Activated CD4-positive, alpha-beta T cell treated with anti-CD3 and anti-CD28 coated beads for 36 hours (primary cell): ENCODE measurements at regions not wholly inside any gene's neighbourhood (a gene's known extent, or its start where the extent isn't known, plus 50 kb on each side); places are given as distances from the start of the nearest gene placed in this dataset.

Experiments
- ATAC-seq: fragments of 200-7000 bp; cut with Tn5 transposase; one replicate; pipeline ENCODE4 v1.10.0; 2021; ENCODE audit warnings: mild to moderate bottlenecking, moderate library complexity
- CTCF ChIA-PET: fragments of 350-600 bp; sonication (Branson Sonifier 250); formaldehyde crosslinking; loops from one replicate; lab custom pipeline; 2021; ENCODE audit warnings: antibody characterized with exemption; lab: Charles Lee
- POLR2A ChIA-PET: fragments of 350-600 bp; sonication (Branson Sonifier 250); formaldehyde crosslinking; loops from one replicate; lab custom pipeline; 2021; ENCODE audit warnings: antibody characterized with exemption, inconsistent platforms; lab: Charles Lee
- DNase-seq: peaks from one replicate; pipeline ENCODE4 v3.0.0-alpha.2; 2020
- H3K27ac Mint-ChIP-seq: one replicate; pipeline ENCODE4 v1.8.0; 2021; ENCODE audit warnings: mixed read lengths
- H3K27me3 Mint-ChIP-seq: one replicate; pipeline ENCODE4 v1.8.0; 2021; ENCODE audit warnings: mixed read lengths
- H3K36me3 Mint-ChIP-seq: one replicate; pipeline ENCODE4 v1.8.0; 2021; ENCODE audit warnings: low read depth, mixed read lengths
- H3K4me1 Mint-ChIP-seq: one replicate; pipeline ENCODE4 v1.8.0; 2021; ENCODE audit warnings: mixed read lengths
- H3K4me3 Mint-ChIP-seq: one replicate; pipeline ENCODE4 v1.8.0; 2021; ENCODE audit warnings: mild to moderate bottlenecking, moderate library complexity, mixed read lengths
- H3K9me3 Mint-ChIP-seq: one replicate; pipeline ENCODE4 v1.8.0; 2021; ENCODE audit warnings: low read depth, mixed read lengths
- intact Hi-C, 2 experiments: fragments of 100-400 bp; cut with DNase I in 1 of 2; cut with micrococcal nuclease in 1 of 2; formaldehyde crosslinking; loops; one replicate each; pipeline versions ENCODE4 v1.14.2 to v1.15.1; 2022 to 2024; cut with DNase I, micrococcal nuclease

GRCh38 chr9:3124001-3124400, 280.1 kb upstream of the PUM3 start:
- no peaks in the 10 kb centered on the region for H3K4me1 Mint-ChIP-seq
- no peak overlapping the region for H3K27ac Mint-ChIP-seq
- DNase-seq (no peak), ATAC-seq (no peak)
- ChIA-PET CTCF (interaction anchor here (0.7 kb wide), 1 partner anchor 1770 kb away, joined by 3 read pairs; no protein-coding TSS in a partner anchor), POLR2A (no interaction called here)
- no peaks in the 10 kb centered on the region for H3K9me3 Mint-ChIP-seq
- no peak overlapping the region for H3K4me3 Mint-ChIP-seq
- intact Hi-C loops: no loop called here
- H3K27me3 Mint-ChIP-seq: peaks cover 9% of the 10 kb centered on the region
- no peaks in the 10 kb centered on the region for H3K36me3 Mint-ChIP-seq

DNA sequence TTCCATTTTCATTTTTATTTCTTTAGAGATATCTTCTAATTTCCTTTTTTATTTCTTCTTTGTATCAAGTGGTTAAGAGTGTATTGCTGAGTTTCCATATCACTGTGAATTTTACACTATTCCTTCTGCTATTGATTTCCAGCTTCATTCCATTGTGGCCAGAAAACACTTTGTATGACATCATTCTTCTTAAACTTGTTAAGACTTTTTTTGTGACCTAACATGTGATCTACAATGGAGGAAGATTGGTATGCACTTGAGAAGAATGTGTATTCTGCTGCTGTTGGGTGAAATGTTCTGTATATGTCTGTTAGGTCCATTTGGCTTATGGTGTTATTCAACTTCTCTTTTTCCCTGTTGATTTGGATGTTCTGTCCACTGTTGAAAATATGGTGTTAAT, 274.2 kb upstream of the PUM3 start:
- POLR2A ChIA-PET: no interaction called here
- CTCF ChIA-PET: no interaction called here
- Mint-ChIP-seq H3K9me3 (peaks cover 6% of the 10 kb centered on the region), H3K27ac (no peak overlapping the region), H3K36me3 (no peaks in the 10 kb centered on the region), H3K4me3 (no peak overlapping the region), H3K4me1 (no peaks in the 10 kb centered on the region), H3K27me3 (peaks cover 3% of the 10 kb centered on the region)
- no peak for ATAC-seq
- intact Hi-C loops: no loop called here
- DNase-seq: no peak

DNA sequence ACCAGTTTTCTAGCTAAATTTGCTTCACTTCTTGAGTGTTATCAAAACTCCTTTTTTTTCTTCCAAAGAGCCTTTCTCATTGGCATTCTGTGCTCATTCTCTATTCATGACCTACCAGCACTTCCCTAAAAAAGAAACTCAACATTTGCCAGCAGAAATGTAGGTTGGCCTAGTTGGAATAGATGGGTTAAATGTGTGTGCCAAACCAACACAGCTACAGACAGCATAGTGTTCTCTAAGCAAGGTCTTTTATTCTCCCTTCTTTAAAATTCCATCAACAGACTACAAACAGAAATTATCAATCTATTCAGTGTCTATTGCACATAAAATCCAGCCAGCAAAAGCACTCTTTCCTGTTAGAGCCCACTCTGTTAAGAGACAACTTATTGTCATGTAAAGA, 255.8 kb upstream of the PUM3 start:
- H3K36me3 Mint-ChIP-seq: no peaks in the 10 kb centered on the region
- H3K27ac Mint-ChIP-seq: no peak overlapping the region
- intact Hi-C loops: no loop called here

DNA sequence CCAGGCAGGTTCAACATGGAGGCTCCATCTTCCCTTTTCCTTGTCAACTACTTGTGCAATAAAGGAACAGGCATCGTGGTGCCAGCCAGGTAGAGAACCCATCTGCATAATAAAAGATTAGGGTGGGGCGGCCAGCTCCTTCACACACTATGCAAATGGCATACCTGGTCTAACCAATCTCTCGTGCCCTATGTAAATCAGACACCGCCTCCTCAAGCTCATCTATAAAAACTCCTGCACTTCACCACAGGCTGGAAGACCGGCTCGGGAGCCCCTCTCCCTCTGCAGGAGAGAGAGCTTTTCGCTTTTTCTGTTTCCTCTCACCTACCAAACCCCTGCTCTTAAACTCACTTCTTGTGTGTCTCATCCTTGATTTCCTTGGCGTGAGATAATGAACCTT, 244.3 kb upstream of the PUM3 start:
- H3K36me3 Mint-ChIP-seq: no peaks in the 10 kb centered on the region
- DNase-seq (no peak), ATAC-seq (no peak)
- CTCF ChIA-PET: interaction anchor here (0.6 to 0.7 kb wide), 2 partner anchors 65 to 75 kb away, joined by 3 read pairs; no protein-coding TSS in a partner anchor
- POLR2A ChIA-PET: no interaction called here
- no peaks in the 10 kb centered on the region for H3K9me3 Mint-ChIP-seq
- H3K4me3 Mint-ChIP-seq: no peak overlapping the region
- H3K27me3 Mint-ChIP-seq: peaks cover 5% of the 10 kb centered on the region
- no peaks in the 10 kb centered on the region for H3K4me1 Mint-ChIP-seq
- intact Hi-C loops: no loop called here
- no peak overlapping the region for H3K27ac Mint-ChIP-seq

More for the DNA sequence above, 255.8 kb upstream of the PUM3 start:
- DNase-seq (no peak), ATAC-seq (no peak)
- no peaks in the 10 kb centered on the region for H3K4me1 Mint-ChIP-seq
- H3K27me3 Mint-ChIP-seq: peaks cover 7% of the 10 kb centered on the region
- POLR2A ChIA-PET: no interaction called here
- CTCF ChIA-PET: no interaction called here
- no peak overlapping the region for H3K4me3 Mint-ChIP-seq
- no peaks in the 10 kb centered on the region for H3K9me3 Mint-ChIP-seq

- Mint-ChIP-seq H3K9me3 (no peaks in the 10 kb centered on the region), H3K4me3 (no peak overlapping the region), H3K27ac (no peak overlapping the region), H3K4me1 (no peaks in the 10 kb centered on the region), H3K36me3 (no peaks in the 10 kb centered on the region), H3K27me3 (peaks cover 3% of the 10 kb centered on the region)
- intact Hi-C loops: no loop called here
- no peak for DNase-seq
- ChIA-PET POLR2A (no interaction called here), CTCF (no interaction called here)
- ATAC-seq: no peak
Measured at GRCh38 chr9:3087697-3088096, 243.8 kb upstream of the PUM3 start.

- H3K9me3 Mint-ChIP-seq: no peaks in the 10 kb centered on the region
- POLR2A ChIA-PET: no interaction called here
- CTCF ChIA-PET: no interaction called here
Measured at GRCh38 chr9:3080951-3081350, 237.1 kb upstream of the PUM3 start.

DNA sequence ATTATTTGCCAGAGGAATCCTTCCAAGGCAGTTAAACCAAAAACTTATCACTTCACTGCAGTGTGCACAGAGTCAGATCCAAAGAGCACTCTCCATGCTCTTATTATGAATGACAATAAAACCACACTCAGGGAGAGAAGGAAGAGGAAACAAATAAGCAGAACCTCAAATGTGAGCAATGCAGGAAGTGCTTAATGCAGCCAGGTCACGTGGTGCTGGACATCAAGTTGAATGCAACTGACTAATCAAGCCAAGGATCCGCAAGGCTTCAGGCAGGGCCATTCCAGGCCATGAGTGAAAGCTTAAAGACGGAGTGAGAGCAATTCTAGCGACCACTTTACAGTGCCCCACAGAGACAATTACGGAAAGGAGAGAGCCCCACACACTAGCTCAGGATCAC, 230.4 kb upstream of the PUM3 start:
- CTCF ChIA-PET: no interaction called here
- POLR2A ChIA-PET: no interaction called here
- H3K4me3 Mint-ChIP-seq: no peak overlapping the region
- no peaks in the 10 kb centered on the region for H3K4me1 Mint-ChIP-seq
- H3K27ac Mint-ChIP-seq: no peak overlapping the region
- ATAC-seq (no peak), DNase-seq (no peak)
- H3K27me3 Mint-ChIP-seq: peaks cover 7% of the 10 kb centered on the region
- H3K36me3 Mint-ChIP-seq: no peaks in the 10 kb centered on the region
- H3K9me3 Mint-ChIP-seq: no peaks in the 10 kb centered on the region
- intact Hi-C loops: no loop called here

More at GRCh38 chr9:3080951-3081350, 237.1 kb upstream of the PUM3 start:
- H3K27ac Mint-ChIP-seq: no peak overlapping the region
- DNase-seq (no peak), ATAC-seq (no peak)
- H3K4me3 Mint-ChIP-seq: no peak overlapping the region
- intact Hi-C loops: no loop called here
- no peaks in the 10 kb centered on the region for H3K27me3 Mint-ChIP-seq
- no peaks in the 10 kb centered on the region for H3K4me1 Mint-ChIP-seq
- H3K36me3 Mint-ChIP-seq: no peaks in the 10 kb centered on the region

DNA sequence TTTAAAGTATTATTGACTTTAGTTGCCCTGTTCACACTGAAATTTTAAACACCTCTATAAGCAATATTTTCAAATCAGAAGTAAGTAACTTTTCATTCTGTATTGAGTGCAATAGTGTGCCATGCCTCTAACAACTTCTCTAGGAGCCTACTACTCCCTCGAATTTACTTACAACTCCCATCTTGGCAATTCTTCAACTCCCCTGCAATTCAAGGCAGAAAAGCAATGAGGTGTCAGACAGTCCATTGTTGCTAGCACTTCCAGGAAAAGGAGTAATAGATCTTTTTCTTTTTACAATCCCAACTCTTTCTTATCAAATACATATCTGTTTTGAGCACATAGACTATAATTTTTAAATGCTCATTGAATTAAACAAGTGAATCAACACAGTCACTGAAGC, 222.7 kb upstream of the PUM3 start:
- Mint-ChIP-seq H3K9me3 (no peaks in the 10 kb centered on the region), H3K27ac (no peak overlapping the region), H3K4me3 (no peak overlapping the region), H3K4me1 (no peaks in the 10 kb centered on the region), H3K27me3 (peaks cover 13% of the 10 kb centered on the region), H3K36me3 (no peaks in the 10 kb centered on the region)
- intact Hi-C loops: no loop called here
- ChIA-PET CTCF (no interaction called here), POLR2A (no interaction called here)
- ATAC-seq (no peak), DNase-seq (no peak)

GRCh38 chr9:3059781-3060468, 216.0 kb upstream of the PUM3 start:
- no peak for DNase-seq
- H3K4me3 Mint-ChIP-seq: no peak overlapping the region
- ChIA-PET CTCF (interaction anchor here (0.6 to 0.7 kb wide), 2 partner anchors 27 to 141 kb away, joined by 3 to 5 read pairs; no protein-coding TSS in a partner anchor), POLR2A (no interaction called here)
- H3K36me3 Mint-ChIP-seq: no peaks in the 10 kb centered on the region
- intact Hi-C loops: no loop called here
- H3K27me3 Mint-ChIP-seq: peaks cover 8% of the 10 kb centered on the region
- H3K9me3 Mint-ChIP-seq: no peaks in the 10 kb centered on the region
- ATAC-seq: no peak
- H3K4me1 Mint-ChIP-seq: no peaks in the 10 kb centered on the region
- H3K27ac Mint-ChIP-seq: no peak overlapping the region

- no peaks in the 10 kb centered on the region for H3K4me1 Mint-ChIP-seq
- no peaks in the 10 kb centered on the region for H3K36me3 Mint-ChIP-seq
- H3K9me3 Mint-ChIP-seq: no peaks in the 10 kb centered on the region
- peaks cover 8% of the 10 kb centered on the region for H3K27me3 Mint-ChIP-seq
- intact Hi-C loops: no loop called here
- ChIA-PET POLR2A (no interaction called here), CTCF (no interaction called here)
- no peak for ATAC-seq
- H3K4me3 Mint-ChIP-seq: no peak overlapping the region
- no peak for DNase-seq
- H3K27ac Mint-ChIP-seq: no peak overlapping the region
Measured at GRCh38 chr9:3058409-3058808, 214.5 kb upstream of the PUM3 start.

- Mint-ChIP-seq H3K9me3 (peaks cover 2% of the 10 kb centered on the region), H3K27me3 (no peaks in the 10 kb centered on the region), H3K4me3 (no peak overlapping the region), H3K4me1 (no peaks in the 10 kb centered on the region), H3K27ac (no peak overlapping the region), H3K36me3 (no peaks in the 10 kb centered on the region)
- CTCF ChIA-PET: no interaction called here
- intact Hi-C loops: no loop called here
- DNase-seq: no peak
- no peak for ATAC-seq
- POLR2A ChIA-PET: no interaction called here
Measured at GRCh38 chr9:3054017-3054586, 210.2 kb upstream of the PUM3 start.

GRCh38 chr9:3049636-3050035, 205.7 kb upstream of the PUM3 start:
- intact Hi-C loops: no loop called here
- DNase-seq (no peak), ATAC-seq (no peak)
- ChIA-PET CTCF (no interaction called here), POLR2A (no interaction called here)
- no peak overlapping the region for H3K27ac Mint-ChIP-seq
- H3K36me3 Mint-ChIP-seq: no peaks in the 10 kb centered on the region
- H3K9me3 Mint-ChIP-seq: peaks cover 2% of the 10 kb centered on the region
- H3K4me3 Mint-ChIP-seq: no peak overlapping the region
- H3K27me3 Mint-ChIP-seq: peaks cover 2% of the 10 kb centered on the region
- H3K4me1 Mint-ChIP-seq: no peaks in the 10 kb centered on the region
